ENCODE measurements at regions not wholly inside any gene's neighbourhood (a gene's known extent, or its start where the extent isn't known, plus 50 kb on each side); places are given as distances from the start of the nearest gene placed in this dataset.

- H3K9me3 Mint-ChIP-seq, result no peaks in the 10 kb centered on the region
- peaks cover 53% of the 10 kb centered on the region for H3K27me3 Mint-ChIP-seq
- H3K4me1 Mint-ChIP-seq, result peaks cover 73% of the 10 kb centered on the region
- H3K4me3 Mint-ChIP-seq, result no peak overlapping the region
- CTCF ChIA-PET, result interaction anchor here (0.6 to 1.2 kb wide), 4 partner anchors 18 to 116 kb away, joined by 3 read pairs; no protein-coding TSS in a partner anchor
- peaks cover 7% of the 10 kb centered on the region for H3K36me3 Mint-ChIP-seq (ENCODE audit: low read depth)
- no peak overlapping the region for H3K27ac Mint-ChIP-seq
- POLR2A ChIA-PET, result no interaction called here
- DNase-seq, result no peak
Measured at GRCh38 chr6:105987516-105987915, 98.6 kb upstream of the PRDM1 start.

- ChIA-PET CTCF (interaction anchor here (0.6 to 1.2 kb wide), 5 partner anchors 19 to 1168 kb away, joined by 3 read pairs; no protein-coding TSS in a partner anchor), POLR2A (no interaction called here)
- H3K4me1 Mint-ChIP-seq, result peaks cover 76% of the 10 kb centered on the region
- no peak overlapping the region for H3K27ac Mint-ChIP-seq
- no peak for DNase-seq
- H3K4me3 Mint-ChIP-seq, result no peak overlapping the region
- no peaks in the 10 kb centered on the region for H3K9me3 Mint-ChIP-seq
- peaks cover 8% of the 10 kb centered on the region for H3K36me3 Mint-ChIP-seq (ENCODE audit: low read depth)
- H3K27me3 Mint-ChIP-seq, result peaks cover 53% of the 10 kb centered on the region
Measured at GRCh38 chr6:105986998-105987397, 99.1 kb upstream of the PRDM1 start.

DNA sequence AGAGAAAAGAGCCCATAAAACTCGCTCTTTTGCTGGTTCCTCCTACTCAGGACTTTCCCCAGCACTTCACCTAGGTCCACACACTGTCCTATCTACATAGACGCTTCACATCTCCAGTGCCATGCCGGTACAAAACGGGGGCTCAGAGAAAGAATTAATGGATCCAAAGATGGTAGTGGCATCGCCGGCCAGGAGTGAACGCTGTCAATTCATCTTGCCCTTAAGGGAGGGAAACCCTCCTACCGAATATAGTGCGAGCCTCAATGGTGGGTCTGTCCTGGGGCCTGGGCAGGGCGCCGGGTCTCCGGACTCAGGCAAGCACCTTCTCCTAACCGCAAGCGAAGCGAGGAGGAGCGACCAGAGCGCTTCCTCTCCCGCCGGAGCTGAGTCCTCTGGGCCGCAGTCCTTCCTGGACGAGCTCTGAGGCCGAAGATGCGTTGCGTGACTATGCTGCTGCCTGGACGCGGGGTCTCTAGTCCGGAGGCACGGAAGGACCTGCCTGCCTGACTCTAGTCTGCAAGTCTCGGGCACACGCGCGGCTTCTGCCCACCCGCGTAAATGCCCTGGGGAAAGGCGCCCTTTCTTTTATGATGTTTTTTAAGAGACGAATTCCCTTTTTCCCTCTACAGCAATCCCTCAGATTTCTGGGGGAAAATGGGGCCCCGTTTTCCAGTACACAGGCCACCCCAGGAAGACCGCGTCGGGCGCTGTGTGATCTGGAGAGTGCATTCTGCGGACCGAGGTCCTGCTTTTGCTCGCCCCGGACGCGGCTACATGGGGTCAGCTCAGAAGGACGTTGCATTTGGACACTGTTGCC lies 100.1 kb upstream of the PRDM1 start:
- H3K4me1 Mint-ChIP-seq, result peaks cover 76% of the 10 kb centered on the region
- CTCF ChIA-PET, result interaction anchor here (0.6 to 5.1 kb wide), 2 partner anchors 7 to 1169 kb away, joined by 3 to 37 read pairs; no protein-coding TSS in a partner anchor
- H3K9me3 Mint-ChIP-seq, result no peaks in the 10 kb centered on the region
- H3K4me3 Mint-ChIP-seq, result peak overlapping the region; percentile 17
- no peak for DNase-seq
- POLR2A ChIA-PET, result no interaction called here
- peak overlapping the region; percentile 20 for H3K27ac Mint-ChIP-seq
- H3K27me3 Mint-ChIP-seq, result peaks cover 49% of the 10 kb centered on the region
- H3K36me3 Mint-ChIP-seq (ENCODE audit: low read depth), result peaks cover 11% of the 10 kb centered on the region

DNA sequence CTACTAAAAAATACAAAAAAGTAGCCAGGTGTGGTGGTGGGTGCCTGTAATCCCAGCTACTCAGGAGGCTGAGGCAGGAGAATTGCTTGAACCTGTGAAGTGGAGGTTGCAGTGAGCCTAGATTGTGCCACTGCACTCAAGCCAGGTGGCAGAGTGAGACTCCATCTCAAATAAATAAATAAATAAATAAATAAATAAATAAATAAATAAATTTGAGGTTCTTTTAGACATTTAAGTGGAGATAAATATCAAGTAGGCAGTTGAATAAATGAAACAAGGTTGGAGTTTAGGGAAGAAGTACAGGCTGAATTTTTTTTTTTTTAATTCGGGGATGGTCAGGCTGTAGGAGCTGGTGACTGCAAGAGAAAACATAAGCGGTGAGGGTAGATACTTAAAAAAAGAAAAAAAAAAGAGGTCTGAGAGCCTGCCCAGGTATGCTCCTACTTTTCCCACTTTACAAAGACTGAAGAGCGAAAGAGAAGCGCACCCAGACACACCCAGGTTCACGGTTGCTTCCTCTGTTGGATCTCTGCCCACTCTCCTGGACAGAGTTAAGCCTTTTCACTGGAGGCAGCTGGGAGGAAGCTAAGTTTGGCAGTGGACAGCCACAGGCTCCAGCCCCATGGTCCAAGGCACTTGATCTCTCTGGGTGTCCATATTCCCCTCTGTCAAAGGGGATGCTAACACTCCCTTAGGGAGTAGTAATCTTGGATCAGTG lies 100.9 kb upstream of the PRDM1 start:
- H3K4me3 Mint-ChIP-seq, result no peak overlapping the region
- H3K27me3 Mint-ChIP-seq, result peaks cover 43% of the 10 kb centered on the region
- POLR2A ChIA-PET, result no interaction called here
- H3K9me3 Mint-ChIP-seq, result no peaks in the 10 kb centered on the region
- H3K4me1 Mint-ChIP-seq, result peaks cover 78% of the 10 kb centered on the region
- CTCF ChIA-PET, result interaction anchor here (5.1 kb wide), 1 partner anchor 8 kb away, joined by 37 read pairs; no protein-coding TSS in a partner anchor
- no peak for DNase-seq
- H3K27ac Mint-ChIP-seq, result peak overlapping the region; percentile 20
- H3K36me3 Mint-ChIP-seq (ENCODE audit: low read depth), result peaks cover 14% of the 10 kb centered on the region

GRCh38 chr6:105983763-105984162 lies 102.4 kb upstream of the PRDM1 start:
- POLR2A ChIA-PET, result no interaction called here
- Mint-ChIP-seq H3K9me3 (no peaks in the 10 kb centered on the region), H3K36me3 (ENCODE audit: low read depth) (peaks cover 21% of the 10 kb centered on the region), H3K4me3 (no peak overlapping the region), H3K4me1 (peaks cover 83% of the 10 kb centered on the region), H3K27me3 (peaks cover 30% of the 10 kb centered on the region), H3K27ac (peak overlapping the region; percentile 78)
- CTCF ChIA-PET, result interaction anchor here (0.5 to 5.1 kb wide), 7 partner anchors 9 to 256 kb away, joined by 3 to 37 read pairs (median 4); partner anchors contain the start of gene PRDM1
- no peak for DNase-seq

DNA sequence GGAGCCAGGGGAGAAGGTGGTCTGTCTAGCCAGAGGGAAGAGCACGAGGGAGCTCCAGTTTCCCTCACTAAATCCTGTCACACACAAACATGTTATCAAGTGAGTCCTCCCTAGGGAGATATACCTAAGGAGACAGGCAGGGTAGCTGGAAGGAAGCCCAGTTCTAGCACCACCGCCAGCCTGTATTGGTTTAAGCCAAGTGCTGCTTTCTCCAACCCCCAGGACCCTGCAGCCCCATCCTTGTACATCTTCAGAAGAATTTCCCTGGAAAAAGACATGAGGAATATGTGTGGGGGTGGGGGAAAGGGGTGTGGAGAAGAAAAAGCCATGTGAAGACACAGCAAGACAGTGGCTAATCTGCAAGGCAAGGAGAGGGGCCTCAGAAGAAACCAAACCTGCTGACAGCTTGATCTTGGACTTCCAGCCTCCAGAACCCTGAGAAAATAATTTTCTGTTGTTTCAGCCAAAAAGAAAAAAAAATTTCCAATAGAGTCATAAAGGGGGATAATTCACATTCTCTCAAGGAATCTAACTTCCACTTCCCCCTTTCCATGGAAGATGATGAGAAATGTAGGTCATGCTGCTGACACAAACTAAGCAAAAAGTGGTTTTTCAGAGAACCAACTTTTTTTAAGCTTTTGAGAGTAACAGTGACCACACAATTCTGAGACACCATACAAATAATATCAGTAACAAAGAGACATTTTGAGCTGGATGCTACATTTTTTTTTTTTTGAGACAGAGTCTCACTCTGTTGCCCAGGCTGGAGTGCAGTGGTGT lies 103.2 kb upstream of the PRDM1 start:
- Mint-ChIP-seq H3K36me3 (ENCODE audit: low read depth) (peaks cover 25% of the 10 kb centered on the region), H3K4me3 (no peak overlapping the region), H3K4me1 (peaks cover 86% of the 10 kb centered on the region), H3K27me3 (peaks cover 25% of the 10 kb centered on the region), H3K9me3 (peaks cover under 1% of the 10 kb centered on the region), H3K27ac (peak overlapping the region; percentile 78)
- ChIA-PET CTCF (interaction anchor here (0.7 to 5.1 kb wide), 7 partner anchors 10 to 498 kb away, joined by 3 to 37 read pairs (median 6); partner anchors contain the start of gene PRDM1), POLR2A (interaction anchor here (1.5 kb wide), 1 partner anchor 10 kb away, joined by 10 read pairs; no protein-coding TSS in a partner anchor)
- DNase-seq, result no peak

DNA sequence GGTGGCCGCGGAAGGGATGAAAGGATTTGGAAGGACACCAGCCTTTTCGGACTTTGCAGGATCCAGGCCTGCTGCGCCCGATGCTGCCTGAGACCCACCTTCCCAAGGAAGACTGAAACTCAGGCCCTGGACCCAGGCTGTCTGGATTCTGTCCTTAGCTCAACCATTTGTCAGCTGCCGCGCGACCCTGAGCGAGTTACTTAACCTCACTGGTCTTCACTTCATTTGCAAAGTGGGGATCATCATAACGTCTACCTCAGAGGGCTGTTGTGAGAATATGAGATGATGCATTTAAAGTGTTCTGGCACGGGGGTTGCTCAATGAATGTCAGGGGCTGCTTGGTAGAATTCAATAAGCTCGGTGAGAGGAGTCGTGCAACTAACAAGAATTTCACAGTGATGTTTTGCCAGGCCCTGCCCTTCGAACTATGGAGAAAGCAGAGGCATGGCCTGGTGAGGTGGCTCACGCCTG lies 104.2 kb upstream of the PRDM1 start:
- DNase-seq, result no peak
- Mint-ChIP-seq H3K27ac (peak overlapping the region; percentile 91), H3K36me3 (ENCODE audit: low read depth) (peaks cover 27% of the 10 kb centered on the region), H3K4me3 (peak overlapping the region; percentile 85), H3K9me3 (peaks cover 7% of the 10 kb centered on the region), H3K27me3 (peaks cover 15% of the 10 kb centered on the region), H3K4me1 (peaks cover 76% of the 10 kb centered on the region)
- CTCF ChIA-PET, result interaction anchor here (0.9 to 5.1 kb wide), 3 partner anchors 11 to 190 kb away, joined by 4 to 37 read pairs (median 9); no protein-coding TSS in a partner anchor
- POLR2A ChIA-PET, result interaction anchor here (1.5 kb wide), 1 partner anchor 11 kb away, joined by 10 read pairs; no protein-coding TSS in a partner anchor

GRCh38 chr6:105981002-105981887 lies 104.9 kb upstream of the PRDM1 start:
- peaks cover 29% of the 10 kb centered on the region for H3K36me3 Mint-ChIP-seq (ENCODE audit: low read depth)
- peak overlapping the region; percentile 91 for H3K27ac Mint-ChIP-seq
- H3K27me3 Mint-ChIP-seq, result peaks cover 10% of the 10 kb centered on the region

DNA sequence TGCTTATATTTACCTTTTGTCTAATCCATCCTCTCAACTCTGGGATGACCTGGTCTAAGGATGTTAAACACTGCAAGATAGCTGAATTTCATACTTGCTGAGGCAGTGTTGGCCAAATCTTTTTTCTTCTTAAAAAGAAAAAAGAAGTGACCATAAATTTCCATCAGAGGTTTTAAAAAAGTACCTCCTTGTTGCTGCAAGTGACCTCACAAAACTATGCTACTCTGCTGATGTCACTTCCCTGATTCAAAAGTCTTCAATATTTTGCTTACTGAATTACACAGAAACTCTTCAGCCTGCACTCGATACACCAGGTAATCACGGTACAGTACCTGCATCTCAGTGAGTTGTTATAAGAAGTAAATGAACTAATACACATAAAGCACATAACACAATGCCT lies 107.2 kb upstream of the PRDM1 start:
- no peak overlapping the region for H3K4me3 Mint-ChIP-seq
- H3K9me3 Mint-ChIP-seq, result peaks cover 7% of the 10 kb centered on the region
- peaks cover 26% of the 10 kb centered on the region for H3K36me3 Mint-ChIP-seq (ENCODE audit: low read depth)
- DNase-seq, result no peak
- ChIA-PET CTCF (interaction anchor here (0.9 to 1.2 kb wide), 2 partner anchors 13 to 548 kb away, joined by 5 to 6 read pairs; no protein-coding TSS in a partner anchor), POLR2A (no interaction called here)
- H3K4me1 Mint-ChIP-seq, result peaks cover 56% of the 10 kb centered on the region
- no peak overlapping the region for H3K27ac Mint-ChIP-seq
- H3K27me3 Mint-ChIP-seq, result peaks cover 3% of the 10 kb centered on the region

More at GRCh38 chr6:105981002-105981887, 104.9 kb upstream of the PRDM1 start:
- H3K9me3 Mint-ChIP-seq, result peaks cover 7% of the 10 kb centered on the region
- POLR2A ChIA-PET, result interaction anchor here (1.5 kb wide), 1 partner anchor 11 kb away, joined by 10 read pairs; no protein-coding TSS in a partner anchor
- DNase-seq, result peak; percentile 42
- H3K4me3 Mint-ChIP-seq, result peak overlapping the region; percentile 85
- CTCF ChIA-PET, result interaction anchor here (0.7 to 5.1 kb wide), 4 partner anchors 12 to 294 kb away, joined by 3 to 37 read pairs (median 6); no protein-coding TSS in a partner anchor
- peaks cover 73% of the 10 kb centered on the region for H3K4me1 Mint-ChIP-seq

DNA sequence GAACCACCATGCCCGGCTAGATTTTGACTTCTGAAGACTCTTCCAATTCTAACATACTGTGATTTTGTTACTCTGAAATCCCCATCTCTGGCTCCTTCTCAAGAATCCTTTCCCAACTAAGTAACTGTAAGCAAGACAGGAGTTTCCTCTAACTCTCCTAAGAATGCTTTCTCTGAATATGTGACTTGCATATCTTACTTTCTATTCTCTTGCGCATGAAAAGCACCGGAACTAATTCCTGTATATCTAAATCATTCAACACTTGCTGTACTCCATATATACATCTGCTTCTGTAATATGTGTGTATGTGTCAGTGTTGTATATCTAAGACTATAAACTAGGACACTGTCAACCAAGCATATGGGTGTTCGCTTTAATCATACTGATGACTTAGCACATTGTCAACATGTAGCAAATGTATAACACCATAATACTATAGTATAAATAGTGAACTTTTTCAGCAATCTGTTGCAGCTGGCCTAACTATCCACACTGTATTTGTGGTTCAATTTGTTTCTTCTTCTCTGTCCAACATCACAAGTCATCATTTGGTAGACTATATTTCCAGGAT lies 108.1 kb upstream of the PRDM1 start:
- Mint-ChIP-seq H3K4me3 (no peak overlapping the region), H3K4me1 (peaks cover 48% of the 10 kb centered on the region), H3K27me3 (peaks cover 4% of the 10 kb centered on the region), H3K36me3 (ENCODE audit: low read depth) (peaks cover 29% of the 10 kb centered on the region), H3K9me3 (peaks cover 11% of the 10 kb centered on the region), H3K27ac (no peak overlapping the region)
- ChIA-PET CTCF (interaction anchor here (0.5 to 0.9 kb wide), 2 partner anchors 14 to 18 kb away, joined by 3 to 6 read pairs; no protein-coding TSS in a partner anchor), POLR2A (interaction anchor here (0.9 kb wide), 1 partner anchor 14 kb away, joined by 4 read pairs; no protein-coding TSS in a partner anchor)
- DNase-seq, result no peak

GRCh38 chr6:105974986-105975385 lies 111.2 kb upstream of the PRDM1 start:
- H3K27ac Mint-ChIP-seq, result no peak overlapping the region
- POLR2A ChIA-PET, result no interaction called here
- no peak overlapping the region for H3K4me3 Mint-ChIP-seq
- peaks cover 29% of the 10 kb centered on the region for H3K9me3 Mint-ChIP-seq
- H3K4me1 Mint-ChIP-seq, result peaks cover 21% of the 10 kb centered on the region
- H3K27me3 Mint-ChIP-seq, result peaks cover 15% of the 10 kb centered on the region
- peaks cover 34% of the 10 kb centered on the region for H3K36me3 Mint-ChIP-seq (ENCODE audit: low read depth)
- CTCF ChIA-PET, result interaction anchor here (1.2 kb wide), 1 partner anchor 18 kb away, joined by 3 read pairs; no protein-coding TSS in a partner anchor
- no peak for DNase-seq
